Motor neuron (in vitro differentiated cells): ENCODE measurements at regions not wholly inside any gene's neighbourhood (a gene's known extent, or its start where the extent isn't known, plus 50 kb on each side); places are given as distances from the start of the nearest gene placed in this dataset.

Source experiments
- ATAC-seq, 8 experiments: fragments of 200-7000 bp; cut with Tn5 transposase; replicated peaks in 6 of 8; 2 replicates each; pipeline ENCODE4 v1.8.0; 2021; ENCODE audit warnings: mild to moderate bottlenecking in 8 of 8, moderate library complexity in 8 of 8
- H3K27ac ChIP-seq, 2 donors: fragments of 250-450 bp; sonication (Bioruptor Pico); 2 replicates each; pipeline ENCODE4 v1.9.0; 2021; ENCODE audit warnings: antibody characterized with exemption in 2 of 2, mild to moderate bottlenecking in 2 of 2, moderate library complexity in 1 of 2
- H3K4me1 ChIP-seq, 2 donors: fragments of 250-450 bp; sonication (Bioruptor Pico); replicated peaks in 1 of 2; 2 replicates each; pipeline ENCODE4 v1.6.1; 2021; ENCODE audit warnings: antibody characterized with exemption in 2 of 2, mild to moderate bottlenecking in 2 of 2, moderate library complexity in 1 of 2
- H3K4me3 ChIP-seq, 5 donors: fragments of 250-450 bp; sonication (Bioruptor Pico); 2 replicates each; pipeline ENCODE4 v1.9.0; 2021; ENCODE audit warnings: antibody characterized with exemption in 5 of 5, mild to moderate bottlenecking in 5 of 5, moderate library complexity in 4 of 5
- WGBS, 10 experiments: fragments of 450-650 bp; shearing (Covaris generic); methylation state at CpG; one replicate each; pipeline ENCODE4 v1.0.0; 2022; 5-methylcytosine and 5-hydroxymethylcytosine counted together
- in situ Hi-C, 9 experiments: fragments of 400-800 bp; cut with MboI; loops; one replicate each; pipeline ENCODE4 v1.15.0; 2021; ENCODE audit warnings: low sequenced_read_pairs in 9 of 9, low pct_unique_long_range_greater_than_20kb in 2 of 9; ENCODE audit not compliant: unreplicated experiment in 9 of 9

GRCh38 chr10:78404296-78404695 is 370.6 kb downstream of the RPS24 start:
- H3K4me3 ChIP-seq, result no peak overlapping the region
- H3K27ac ChIP-seq, result no peak overlapping the region
- ATAC-seq, result no peak
- 60 to 98% (median 88%) methylated on average over 1 to 4 of the region's 5 CpGs; no CpG with 5 or more reads in 5 of the 10 experiments for WGBS, 10 experiments
- in situ Hi-C loops, result no loop called here
- peaks cover 28 to 39% of the 10 kb centered on the region in 2 donors for H3K4me1 ChIP-seq

GRCh38 chr10:78405231-78405630 is 371.6 kb downstream of the RPS24 start:
- WGBS, 10 experiments, result 80 to 100% (median 100%) methylated on average over 1 to 5 of the region's 5 CpGs; no CpG with 5 or more reads in 3 of the 10 experiments
- Histone ChIP-seq H3K27ac (no peak overlapping the region), H3K4me3 (no peak overlapping the region), H3K4me1 (peaks cover 28 to 39% of the 10 kb centered on the region in 2 donors)
- ATAC-seq, result no peak
- in situ Hi-C loops, result no loop called here

GRCh38 chr10:78405736-78406135 is 372.1 kb downstream of the RPS24 start:
- Histone ChIP-seq H3K4me3 (no peak overlapping the region), H3K27ac (no peak overlapping the region), H3K4me1 (peaks cover 28 to 39% of the 10 kb centered on the region in 2 donors)
- in situ Hi-C loops, result no loop called here
- 17 to 100% (median 69%) methylated on average over 1 to 3 of the region's 6 CpGs; no CpG with 5 or more reads in 6 of the 10 experiments for WGBS, 10 experiments
- ATAC-seq, result no peak

- peak in 1 of 8 experiments; percentile 9 for ATAC-seq
- peaks cover 28 to 36% of the 10 kb centered on the region in 2 donors for H3K4me1 ChIP-seq
- peak overlapping the region; percentile 86 to 93 for H3K27ac ChIP-seq
- H3K4me3 ChIP-seq, result peak overlapping the region; percentile 33 to 45 (median 37)
- WGBS, 10 experiments, result 0 to 100% (median 31%) methylated on average over 1 to 5 of the region's 10 CpGs; no CpG with 5 or more reads in 3 of the 10 experiments
- in situ Hi-C loops, result no loop called here
Measured at GRCh38 chr10:78406648-78407008, 373.0 kb downstream of the RPS24 start.

- H3K4me1 ChIP-seq, result peaks cover 25 to 31% of the 10 kb centered on the region in 2 donors
- WGBS, 10 experiments, result 0 to 90% (median 5%) methylated on average over 1 to 11 of the region's 20 CpGs; no CpG with 5 or more reads in 3 of the 10 experiments
- peak overlapping the region; percentile 86 to 93 for H3K27ac ChIP-seq
- ATAC-seq, result peak in 7 of 8 experiments; percentile 58 to 98 (median 97)
- H3K4me3 ChIP-seq, result peak overlapping the region; percentile 33 to 45 (median 37)
- in situ Hi-C loops, result no loop called here
Measured at GRCh38 chr10:78407009-78407711, 373.5 kb downstream of the RPS24 start.

GRCh38 chr10:78407966-78408365 is 374.3 kb downstream of the RPS24 start:
- WGBS, 10 experiments, result 61 to 93% (median 81%) methylated on average over 3 to 5 of the region's 10 CpGs; no CpG with 5 or more reads in 7 of the 10 experiments
- Histone ChIP-seq H3K4me3 (no peak overlapping the region), H3K4me1 (peaks cover 28 to 31% of the 10 kb centered on the region in 2 donors), H3K27ac (peak overlapping the region; percentile 86 to 93)
- no peak for ATAC-seq
- in situ Hi-C loops, result no loop called here

GRCh38 chr10:78408671-78409472 is 375.2 kb downstream of the RPS24 start:
- H3K27ac ChIP-seq, result no peak overlapping the region
- H3K4me1 ChIP-seq, result peaks cover 32 to 38% of the 10 kb centered on the region in 2 donors
- H3K4me3 ChIP-seq, result no peak overlapping the region
- in situ Hi-C loops, result no loop called here
- WGBS, 10 experiments, result 65 to 98% (median 83%) methylated on average over 1 to 7 of the region's 12 CpGs; no CpG with 5 or more reads in 5 of the 10 experiments
- peak in 2 of 8 experiments; percentile 10 to 54 for ATAC-seq

GRCh38 chr10:78410046-78410965 is 376.6 kb downstream of the RPS24 start:
- Histone ChIP-seq H3K4me1 (peaks cover 32 to 40% of the 10 kb centered on the region in 2 donors), H3K27ac (no peak overlapping the region), H3K4me3 (no peak overlapping the region)
- 0 to 100% (median 87%) methylated on average over 1 to 9 of the region's 15 CpGs; no CpG with 5 or more reads in 1 of the 10 experiments for WGBS, 10 experiments
- in situ Hi-C loops, result no loop called here
- no peak for ATAC-seq

GRCh38 chr10:78411716-78412115 is 378.1 kb downstream of the RPS24 start:
- Histone ChIP-seq H3K4me1 (peaks cover 32 to 34% of the 10 kb centered on the region in 2 donors), H3K27ac (no peak overlapping the region), H3K4me3 (no peak overlapping the region)
- no peak for ATAC-seq
- 77 to 100% (median 100%) methylated on average over 1 to 2 of the region's 2 CpGs; no CpG with 5 or more reads in 6 of the 10 experiments for WGBS, 10 experiments
- in situ Hi-C loops, result no loop called here

GRCh38 chr10:78412605-78413004 is 378.9 kb downstream of the RPS24 start:
- H3K4me1 ChIP-seq, result peaks cover 27 to 31% of the 10 kb centered on the region in 2 donors
- ATAC-seq, result no peak
- WGBS, 10 experiments, result 60 to 100% (median 72%) methylated on average over 1 to 4 of the region's 4 CpGs; no CpG with 5 or more reads in 4 of the 10 experiments
- H3K4me3 ChIP-seq, result no peak overlapping the region
- in situ Hi-C loops, result no loop called here
- no peak overlapping the region for H3K27ac ChIP-seq

- no peak for ATAC-seq
Measured at GRCh38 chr10:78413076-78414055, 379.7 kb downstream of the RPS24 start.

More at GRCh38 chr10:78413076-78414055, 379.7 kb downstream of the RPS24 start:
- Histone ChIP-seq H3K4me3 (no peak overlapping the region), H3K27ac (no peak overlapping the region), H3K4me1 (peaks cover 22 to 23% of the 10 kb centered on the region in 2 donors)
- 69 to 100% (median 92%) methylated on average over 1 to 10 of the region's 12 CpGs; no CpG with 5 or more reads in 3 of the 10 experiments for WGBS, 10 experiments
- in situ Hi-C loops, result no loop called here
